Pancreas (tissue), 10 donors: ENCODE measurements at regions not wholly inside any gene's neighbourhood (a gene's known extent, or its start where the extent isn't known, plus 50 kb on each side); places are given as distances from the start of the nearest gene placed in this dataset.

ENCODE experiments used
- ATAC-seq, 4 donors: fragments of 200-7000 bp; cut with Tn5 transposase; one replicate each; pipeline versions ENCODE4 v1.8.0 to v1.9.1; 2020; ENCODE audit warnings: mild to moderate bottlenecking in 4 of 4, moderate library complexity in 4 of 4
- DNase-seq, 6 donors: peaks; one replicate each; pipeline ENCODE4 v3.0.0-alpha.2; 2020
- FAIRE-seq: peaks from 2 replicates; lab custom pipeline; 2012; peaks lifted over from hg19 to GRCh38; lab: Jason Lieb, UNC
- H3K27ac ChIP-seq, 4 donors: fragments of 200-600 bp; sonication (generic); 1 replicate in 3 of 4; 2 replicates in 1 of 4; pipeline versions ENCODE4 v1.5.0 to v1.8.0; 2020
- H3K27me3 ChIP-seq, 4 donors: fragments of 200-600 bp; one replicate each; pipeline ENCODE4 v1.8.0; 2021
- H3K36me3 ChIP-seq, 3 donors: fragments of 200-600 bp; sonication (generic) in 1 of 3; one replicate each; pipeline versions ENCODE4 v1.5.0 to v1.8.0; 2020 to 2021
- H3K4me1 ChIP-seq, 3 donors: fragments of 200-600 bp; one replicate each; pipeline ENCODE4 v1.8.0; 2021
- H3K4me3 ChIP-seq, 4 donors: fragments of 200-600 bp; sonication (generic) in 2 of 4; one replicate each; pipeline versions ENCODE4 v1.5.0 to v1.8.0; 2020 to 2021
- H3K9me3 ChIP-seq, 4 donors: fragments of 200-600 bp; one replicate each; pipeline ENCODE4 v1.8.0; 2021
- WGBS, 2 donors: extraction: QIAGEN DNeasy Blood & Tissue Kit; methylation state at CpG; one replicate each; pipeline ENCODE4 v1.1.7; 2013; 5-methylcytosine and 5-hydroxymethylcytosine counted together
- intact Hi-C, 3 donors: fragments of 100-400 bp; cut with DNase I; formaldehyde crosslinking; loops; one replicate each; pipeline versions ENCODE4 v1.11.1 to v1.14.2; 2022
- TF ChIP-seq, protein P1 (sequence below), 4 donors: fragments of 200-600 bp; sonication (generic) in 3 of 4; IDR thresholded peaks; one replicate each; pipeline versions ENCODE4 v1.5.0 to v1.8.0; 2021; ENCODE audit warnings: antibody characterized with exemption in 4 of 4
- donor health status: healthy with polysubstance abuse.
- donor health status: DM: no; HTN: no; CAD: no; lungs with moderate emphysema.
- donor health status: DM: no; HTN: no; CAD: no.
- donor health status: control.
- donor health status: control.
- donor health status: Bipolar disorder and iron deficiency.
- donor health status: DM: yes; HTN: yes; CAD: no.
- donor health status: DM: no; HTN: no; CAD: no.
- donor health status: DM: no; HTN: no; CAD: no.
- donor health status: DM: yes; HTN: yes; CAD: no.

GRCh38 chr11:134538742-134539141, 126.7 kb upstream of the B3GAT1 start:
- no peaks in the 10 kb centered on the region for H3K4me1 ChIP-seq
- no peak overlapping the region for H3K4me3 ChIP-seq
- 37 to 52% methylated on average over 15 of the region's 15 CpGs for WGBS, 2 donors
- intact Hi-C loops: no loop called here
- H3K36me3 ChIP-seq: no peaks in the 10 kb centered on the region
- ATAC-seq: no peak
- DNase-seq: peak in 1 of 6 donors; percentile 41
- no peak for FAIRE-seq
- H3K27me3 ChIP-seq: no peaks in the 10 kb centered on the region
- TF ChIP-seq, protein P1, sequence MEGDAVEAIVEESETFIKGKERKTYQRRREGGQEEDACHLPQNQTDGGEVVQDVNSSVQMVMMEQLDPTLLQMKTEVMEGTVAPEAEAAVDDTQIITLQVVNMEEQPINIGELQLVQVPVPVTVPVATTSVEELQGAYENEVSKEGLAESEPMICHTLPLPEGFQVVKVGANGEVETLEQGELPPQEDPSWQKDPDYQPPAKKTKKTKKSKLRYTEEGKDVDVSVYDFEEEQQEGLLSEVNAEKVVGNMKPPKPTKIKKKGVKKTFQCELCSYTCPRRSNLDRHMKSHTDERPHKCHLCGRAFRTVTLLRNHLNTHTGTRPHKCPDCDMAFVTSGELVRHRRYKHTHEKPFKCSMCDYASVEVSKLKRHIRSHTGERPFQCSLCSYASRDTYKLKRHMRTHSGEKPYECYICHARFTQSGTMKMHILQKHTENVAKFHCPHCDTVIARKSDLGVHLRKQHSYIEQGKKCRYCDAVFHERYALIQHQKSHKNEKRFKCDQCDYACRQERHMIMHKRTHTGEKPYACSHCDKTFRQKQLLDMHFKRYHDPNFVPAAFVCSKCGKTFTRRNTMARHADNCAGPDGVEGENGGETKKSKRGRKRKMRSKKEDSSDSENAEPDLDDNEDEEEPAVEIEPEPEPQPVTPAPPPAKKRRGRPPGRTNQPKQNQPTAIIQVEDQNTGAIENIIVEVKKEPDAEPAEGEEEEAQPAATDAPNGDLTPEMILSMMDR (IDR thresholded peaks at IDR 0.05): no peak
- H3K9me3 ChIP-seq: no peaks in the 10 kb centered on the region
- no peak overlapping the region for H3K27ac ChIP-seq

GRCh38 chr11:134537941-134538340, 125.9 kb upstream of the B3GAT1 start:
- Histone ChIP-seq H3K4me1 (no peaks in the 10 kb centered on the region), H3K4me3 (no peak overlapping the region), H3K27me3 (no peaks in the 10 kb centered on the region), H3K9me3 (no peaks in the 10 kb centered on the region), H3K36me3 (no peaks in the 10 kb centered on the region), H3K27ac (no peak overlapping the region)
- no peak for DNase-seq
- intact Hi-C loops: no loop called here
- ATAC-seq: no peak
- FAIRE-seq: no peak
- WGBS, 2 donors: 47 to 64% methylated on average over 7 of the region's 7 CpGs
- TF ChIP-seq, protein P1 (IDR thresholded peaks at IDR 0.05): no peak

DNA sequence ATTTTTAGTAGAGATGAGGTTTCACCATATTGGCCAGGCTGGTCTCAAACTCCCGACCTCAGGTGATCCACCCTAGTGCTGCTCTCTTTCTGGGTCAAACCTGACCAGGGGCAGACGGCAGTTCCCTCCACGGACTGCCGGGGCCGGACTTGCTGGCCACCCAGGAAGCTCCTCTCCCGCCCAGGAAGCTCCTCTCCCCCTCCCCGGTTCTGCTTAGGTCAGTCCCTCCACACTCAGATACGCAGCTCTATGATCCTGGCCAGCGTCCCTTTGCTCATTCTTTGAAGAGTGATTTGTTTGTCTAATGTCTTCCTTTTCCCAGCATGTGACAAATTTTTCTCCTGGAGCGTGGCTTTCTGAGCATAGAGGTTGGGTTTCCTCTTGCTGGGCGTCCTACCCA, 125.3 kb upstream of the B3GAT1 start:
- Histone ChIP-seq H3K4me3 (no peak overlapping the region), H3K36me3 (no peaks in the 10 kb centered on the region), H3K27me3 (no peaks in the 10 kb centered on the region), H3K9me3 (no peaks in the 10 kb centered on the region), H3K4me1 (no peaks in the 10 kb centered on the region), H3K27ac (no peak overlapping the region)
- intact Hi-C loops: no loop called here
- 11 to 12% methylated on average over 10 to 11 of the region's 11 CpGs for WGBS, 2 donors
- TF ChIP-seq, protein P1 (IDR thresholded peaks at IDR 0.05): no peak
- FAIRE-seq: no peak
- peak in 1 of 4 donors; percentile 40 for ATAC-seq
- no peak for DNase-seq

GRCh38 chr11:134536677-134537076, 124.6 kb upstream of the B3GAT1 start:
- H3K4me3 ChIP-seq: no peak overlapping the region
- TF ChIP-seq, protein P1 (IDR thresholded peaks at IDR 0.05): no peak
- no peak overlapping the region for H3K27ac ChIP-seq
- WGBS, 2 donors: 41 to 56% methylated on average over 8 of the region's 8 CpGs
- ATAC-seq: no peak
- H3K9me3 ChIP-seq: no peaks in the 10 kb centered on the region
- no peaks in the 10 kb centered on the region for H3K36me3 ChIP-seq
- no peak for FAIRE-seq
- intact Hi-C loops: no loop called here
- H3K4me1 ChIP-seq: no peaks in the 10 kb centered on the region
- DNase-seq: no peak
- H3K27me3 ChIP-seq: no peaks in the 10 kb centered on the region

DNA sequence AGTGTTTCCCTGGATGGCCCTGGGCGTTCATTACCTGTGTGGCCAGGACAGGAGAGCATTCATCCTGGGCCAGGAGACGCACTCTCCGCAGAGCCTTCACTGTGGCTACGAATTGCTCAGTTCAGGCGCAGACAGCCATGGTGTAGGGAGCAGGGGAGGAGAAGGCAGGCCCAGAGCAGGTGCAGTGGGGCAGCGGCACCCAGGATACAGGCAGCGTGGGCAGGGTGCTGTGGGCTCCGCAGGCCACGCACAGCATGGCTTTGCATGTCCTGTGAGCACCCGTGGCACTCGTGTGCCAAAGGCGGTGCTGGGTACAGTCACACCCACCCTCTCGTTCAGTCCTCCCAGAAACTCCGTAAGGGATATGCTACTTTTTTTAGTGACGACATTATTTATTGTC, 124.2 kb upstream of the B3GAT1 start:
- 62 to 69% methylated on average over 15 of the region's 15 CpGs for WGBS, 2 donors
- intact Hi-C loops: no loop called here
- Histone ChIP-seq H3K36me3 (no peaks in the 10 kb centered on the region), H3K9me3 (no peaks in the 10 kb centered on the region), H3K27me3 (no peaks in the 10 kb centered on the region), H3K27ac (no peak overlapping the region), H3K4me1 (no peaks in the 10 kb centered on the region), H3K4me3 (no peak overlapping the region)
- DNase-seq: peak in 1 of 6 donors; percentile 40
- no peak for ATAC-seq
- FAIRE-seq: no peak
- TF ChIP-seq, protein P1 (IDR thresholded peaks at IDR 0.05): no peak
